Mammary epithelial cell (primary cell): ENCODE measurements at regions not wholly inside any gene's neighbourhood (a gene's known extent, or its start where the extent isn't known, plus 50 kb on each side); places are given as distances from the start of the nearest gene placed in this dataset.

Experiments
- EZH2 ChIP-seq: IDR thresholded peaks from 2 replicates; pipeline ENCODE4 v1.6.1; 2012; ENCODE audit warnings: low read length, inconsistent platforms, borderline replicate concordance
- TF ChIP-seq, protein P1 (sequence below), 2 donors: IDR thresholded peaks in 1 of 2; conservative IDR thresholded peaks in 1 of 2; 2 replicates each; pipeline ENCODE4 v1.5.1; 2011 to 2012; ENCODE audit warnings: inconsistent platforms in 2 of 2, low read length in 2 of 2, mild to moderate bottlenecking in 2 of 2, control low read depth in 1 of 2, low read depth in 1 of 2; ENCODE audit not compliant: insufficient read depth in 1 of 2; ENCODE audit errors: extremely low read depth in 1 of 2

DNA sequence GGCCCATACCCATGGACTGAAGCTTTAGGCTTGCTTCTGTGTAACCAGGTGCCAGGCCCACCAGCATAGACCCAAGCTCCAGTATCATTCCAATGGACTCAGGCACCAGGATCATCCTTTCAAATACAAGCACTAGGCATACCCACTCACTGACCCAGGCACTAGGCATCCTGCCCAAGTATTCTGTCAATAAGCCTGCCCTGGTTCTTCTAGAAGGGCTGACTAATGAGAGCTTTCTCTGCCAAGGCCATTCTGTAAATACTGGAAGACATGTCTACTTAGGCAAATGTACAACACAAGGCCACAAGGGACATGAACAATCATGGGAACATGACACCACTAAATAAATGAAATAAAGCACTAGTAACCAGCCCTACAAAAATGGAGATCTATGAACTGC lies 352.2 kb downstream of the FSCB start:
- TF ChIP-seq, protein P1, sequence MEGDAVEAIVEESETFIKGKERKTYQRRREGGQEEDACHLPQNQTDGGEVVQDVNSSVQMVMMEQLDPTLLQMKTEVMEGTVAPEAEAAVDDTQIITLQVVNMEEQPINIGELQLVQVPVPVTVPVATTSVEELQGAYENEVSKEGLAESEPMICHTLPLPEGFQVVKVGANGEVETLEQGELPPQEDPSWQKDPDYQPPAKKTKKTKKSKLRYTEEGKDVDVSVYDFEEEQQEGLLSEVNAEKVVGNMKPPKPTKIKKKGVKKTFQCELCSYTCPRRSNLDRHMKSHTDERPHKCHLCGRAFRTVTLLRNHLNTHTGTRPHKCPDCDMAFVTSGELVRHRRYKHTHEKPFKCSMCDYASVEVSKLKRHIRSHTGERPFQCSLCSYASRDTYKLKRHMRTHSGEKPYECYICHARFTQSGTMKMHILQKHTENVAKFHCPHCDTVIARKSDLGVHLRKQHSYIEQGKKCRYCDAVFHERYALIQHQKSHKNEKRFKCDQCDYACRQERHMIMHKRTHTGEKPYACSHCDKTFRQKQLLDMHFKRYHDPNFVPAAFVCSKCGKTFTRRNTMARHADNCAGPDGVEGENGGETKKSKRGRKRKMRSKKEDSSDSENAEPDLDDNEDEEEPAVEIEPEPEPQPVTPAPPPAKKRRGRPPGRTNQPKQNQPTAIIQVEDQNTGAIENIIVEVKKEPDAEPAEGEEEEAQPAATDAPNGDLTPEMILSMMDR (conservative IDR thresholded peaks at IDR 0.05 in 1 of 2, IDR thresholded peaks at IDR 0.05 in 1 of 2; ENCODE audit: extremely low read depth in 1 of 2, insufficient read depth in 1 of 2, low read depth in 1 of 2, low read length in 2 of 2) = no peak
- no peak for TF ChIP-seq EZH2
